Erythroblast (primary cell): ENCODE measurements at regions not wholly inside any gene's neighbourhood (a gene's known extent, or its start where the extent isn't known, plus 50 kb on each side); places are given as distances from the start of the nearest gene placed in this dataset.

Source experiments
- GATA1 ChIP-seq: IDR thresholded peaks from 2 replicates; pipeline ENCODE4 v1.6.1; 2011; ENCODE audit warnings: low read depth, mild to moderate bottlenecking, control low read depth, low read length, moderate library complexity
- POLR2A ChIP-seq: IDR thresholded peaks from 2 replicates; pipeline ENCODE4 v1.6.1; 2011; ENCODE audit warnings: mild to moderate bottlenecking, low read length

- TF ChIP-seq POLR2A (no peak), GATA1 (no peak)
Measured at GRCh38 chr14:42057111-42057510, 450.4 kb downstream of the LRFN5 start.
